ENCODE measurements at regions not wholly inside any gene's neighbourhood (a gene's known extent, or its start where the extent isn't known, plus 50 kb on each side); places are given as distances from the start of the nearest gene placed in this dataset.

DNA sequence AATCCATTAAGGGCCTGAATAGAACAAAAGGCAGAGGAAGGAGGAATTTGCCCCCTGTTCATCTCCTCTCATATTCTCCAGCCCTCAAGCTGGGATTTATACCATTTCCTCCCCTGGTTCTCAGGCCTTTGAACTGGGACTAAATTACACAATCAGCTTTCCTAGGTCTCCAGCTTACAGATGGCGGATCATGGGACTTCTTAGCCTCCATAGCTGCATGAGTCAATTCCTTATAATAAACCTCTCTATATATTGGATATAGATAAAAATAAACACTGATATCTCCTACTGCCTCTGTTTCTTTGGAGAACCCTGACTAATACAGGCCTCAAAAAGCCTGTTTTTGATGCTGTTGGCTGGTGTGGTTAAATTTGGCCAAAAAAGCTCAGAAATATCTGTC lies 84.5 kb upstream of the TMEM108 start:
- WGBS, 2 donors, result 92 to 100% methylated on average over 1 of the region's 1 CpG
- Histone ChIP-seq H3K9me3 (no peaks in the 10 kb centered on the region), H3K4me1 (no peaks in the 10 kb centered on the region), H3K36me3 (no peaks in the 10 kb centered on the region), H3K27me3 (no peaks in the 10 kb centered on the region), H3K27ac (no peak overlapping the region), H3K4me3 (no peak overlapping the region)
- DNase-seq, result no peak
- TF ChIP-seq EP300 (IDR thresholded peaks at IDR 0.05) (no peak), POLR2AphosphoS5 (IDR thresholded peaks at IDR 0.05) (no peak), POLR2A (IDR thresholded peaks at IDR 0.05) (no peak)
- TF ChIP-seq, protein P1, sequence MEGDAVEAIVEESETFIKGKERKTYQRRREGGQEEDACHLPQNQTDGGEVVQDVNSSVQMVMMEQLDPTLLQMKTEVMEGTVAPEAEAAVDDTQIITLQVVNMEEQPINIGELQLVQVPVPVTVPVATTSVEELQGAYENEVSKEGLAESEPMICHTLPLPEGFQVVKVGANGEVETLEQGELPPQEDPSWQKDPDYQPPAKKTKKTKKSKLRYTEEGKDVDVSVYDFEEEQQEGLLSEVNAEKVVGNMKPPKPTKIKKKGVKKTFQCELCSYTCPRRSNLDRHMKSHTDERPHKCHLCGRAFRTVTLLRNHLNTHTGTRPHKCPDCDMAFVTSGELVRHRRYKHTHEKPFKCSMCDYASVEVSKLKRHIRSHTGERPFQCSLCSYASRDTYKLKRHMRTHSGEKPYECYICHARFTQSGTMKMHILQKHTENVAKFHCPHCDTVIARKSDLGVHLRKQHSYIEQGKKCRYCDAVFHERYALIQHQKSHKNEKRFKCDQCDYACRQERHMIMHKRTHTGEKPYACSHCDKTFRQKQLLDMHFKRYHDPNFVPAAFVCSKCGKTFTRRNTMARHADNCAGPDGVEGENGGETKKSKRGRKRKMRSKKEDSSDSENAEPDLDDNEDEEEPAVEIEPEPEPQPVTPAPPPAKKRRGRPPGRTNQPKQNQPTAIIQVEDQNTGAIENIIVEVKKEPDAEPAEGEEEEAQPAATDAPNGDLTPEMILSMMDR (IDR thresholded peaks at IDR 0.05), result no peak
- no peak for ATAC-seq (ENCODE audit: low FRiP score in 2 of 2)

DNA sequence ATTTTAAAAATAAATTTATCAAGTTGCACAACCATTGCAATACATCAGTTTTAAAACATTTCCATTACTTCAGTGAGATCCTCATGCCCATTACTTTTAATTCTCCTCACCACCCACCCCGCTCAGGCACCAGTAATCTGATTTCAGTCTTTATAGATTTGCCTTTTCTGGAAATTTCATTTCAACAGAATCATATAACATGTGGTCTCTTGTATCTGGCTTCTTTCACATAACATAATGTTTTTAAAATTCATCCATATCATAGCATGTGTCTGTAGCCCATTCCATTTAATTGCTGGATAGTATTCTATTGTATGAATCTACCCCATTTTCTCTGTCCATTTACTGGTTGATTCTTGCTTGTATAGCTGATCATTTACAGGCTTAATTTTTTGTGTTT lies 110.3 kb upstream of the TMEM108 start:
- Histone ChIP-seq H3K4me1 (no peaks in the 10 kb centered on the region), H3K9me3 (no peaks in the 10 kb centered on the region), H3K27me3 (no peaks in the 10 kb centered on the region), H3K4me3 (no peak overlapping the region), H3K36me3 (no peaks in the 10 kb centered on the region), H3K27ac (no peak overlapping the region)
- no peak for DNase-seq
- no peak for ATAC-seq (ENCODE audit: low FRiP score in 2 of 2)
- 85 to 94% methylated on average over 1 of the region's 1 CpG for WGBS, 2 donors
- TF ChIP-seq, protein P1 (IDR thresholded peaks at IDR 0.05), result no peak
- TF ChIP-seq POLR2AphosphoS5 (IDR thresholded peaks at IDR 0.05), result no peak
- no peak for TF ChIP-seq EP300 (IDR thresholded peaks at IDR 0.05)
- no peak for TF ChIP-seq POLR2A (IDR thresholded peaks at IDR 0.05)

DNA sequence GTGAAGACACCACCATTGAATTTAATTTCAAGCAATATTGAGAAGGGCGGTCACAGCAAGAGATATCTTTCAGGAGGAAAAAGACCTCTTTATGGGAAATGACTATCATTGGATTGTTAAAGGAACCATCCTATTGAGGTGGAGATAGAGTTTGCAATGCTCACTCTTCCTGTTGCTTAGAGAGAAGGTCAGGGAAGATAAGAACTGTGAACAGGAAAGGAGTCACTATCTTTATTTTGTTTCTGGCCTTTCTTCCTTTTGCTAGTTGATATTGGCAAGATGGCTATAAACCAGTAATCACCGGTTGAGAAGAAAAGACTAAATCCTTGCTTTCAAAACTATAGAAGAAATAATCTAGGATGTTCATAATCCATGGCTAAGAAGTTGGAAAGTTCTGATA lies 112.1 kb upstream of the TMEM108 start:
- DNase-seq (no peak), ATAC-seq (ENCODE audit: low FRiP score in 2 of 2) (no peak)
- Histone ChIP-seq H3K36me3 (no peaks in the 10 kb centered on the region), H3K9me3 (no peaks in the 10 kb centered on the region), H3K4me3 (no peak overlapping the region), H3K27ac (no peak overlapping the region), H3K27me3 (no peaks in the 10 kb centered on the region), H3K4me1 (no peaks in the 10 kb centered on the region)
- WGBS, 2 donors, result 59 to 61% methylated on average over 2 of the region's 2 CpGs
- no peak for TF ChIP-seq EP300 (IDR thresholded peaks at IDR 0.05)
- TF ChIP-seq, protein P1 (IDR thresholded peaks at IDR 0.05), result no peak
- no peak for TF ChIP-seq POLR2A (IDR thresholded peaks at IDR 0.05)
- TF ChIP-seq POLR2AphosphoS5 (IDR thresholded peaks at IDR 0.05), result no peak

DNA sequence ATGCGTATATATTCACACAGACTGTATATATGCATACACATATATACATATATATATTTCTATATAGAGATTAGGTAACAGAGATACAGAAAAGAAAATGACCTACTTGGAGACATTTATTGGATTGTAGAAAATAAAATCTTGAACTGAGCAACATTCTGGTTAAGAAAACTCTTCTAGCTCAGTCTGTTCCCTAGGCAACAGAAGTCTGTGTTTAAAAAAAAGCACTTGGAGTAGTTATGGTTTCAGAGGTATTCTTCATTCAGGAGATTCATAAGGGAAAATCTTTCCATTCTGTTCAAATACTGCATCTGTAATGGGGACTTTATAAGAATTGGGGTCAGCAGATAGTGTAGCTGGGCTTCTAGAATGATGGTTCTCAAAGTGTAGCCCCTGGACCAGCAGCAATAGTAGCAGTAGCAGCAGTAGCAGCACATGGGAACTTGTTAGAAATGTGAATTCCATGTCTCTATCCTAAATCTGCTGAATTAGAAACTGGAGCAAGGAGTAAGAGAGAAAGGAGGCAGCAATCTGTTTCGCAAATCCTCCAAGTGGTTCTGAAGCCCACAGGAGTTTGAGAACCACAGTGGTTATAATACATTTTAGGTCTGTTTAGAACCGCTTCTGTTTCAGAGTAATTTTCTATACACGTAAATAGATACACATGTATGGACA lies 112.8 kb upstream of the TMEM108 start:
- WGBS, 2 donors, result 92 to 96% methylated on average over 4 of the region's 4 CpGs
- Histone ChIP-seq H3K36me3 (no peaks in the 10 kb centered on the region), H3K4me1 (no peaks in the 10 kb centered on the region), H3K9me3 (no peaks in the 10 kb centered on the region), H3K27ac (no peak overlapping the region), H3K4me3 (no peak overlapping the region), H3K27me3 (no peaks in the 10 kb centered on the region)
- DNase-seq (no peak), ATAC-seq (ENCODE audit: low FRiP score in 2 of 2) (no peak)
- TF ChIP-seq, protein P1 (IDR thresholded peaks at IDR 0.05), result no peak
- TF ChIP-seq EP300 (IDR thresholded peaks at IDR 0.05) (no peak), POLR2A (IDR thresholded peaks at IDR 0.05) (no peak), POLR2AphosphoS5 (IDR thresholded peaks at IDR 0.05) (no peak)

DNA sequence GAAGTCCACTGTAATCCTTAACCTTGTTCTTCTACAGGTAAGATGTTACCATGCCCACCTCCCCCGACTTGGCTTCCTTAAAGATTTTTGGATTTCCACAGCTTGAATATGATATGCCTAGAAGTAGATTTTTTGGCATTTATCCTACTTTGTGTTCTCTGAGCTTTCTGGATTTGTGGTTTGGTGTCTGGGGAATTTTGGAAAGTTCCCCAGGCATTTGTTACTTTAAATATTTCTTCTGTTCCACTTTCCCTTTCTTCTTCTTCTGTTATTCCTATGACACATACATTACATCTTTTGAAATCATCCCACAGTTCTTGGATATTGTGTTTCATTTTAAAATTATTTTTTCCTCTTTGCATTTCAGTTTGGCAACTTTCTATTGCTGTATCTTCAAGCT lies 122.1 kb upstream of the TMEM108 start:
- no peak overlapping the region for H3K4me3 ChIP-seq
- H3K27ac ChIP-seq, result no peak overlapping the region
- H3K36me3 ChIP-seq, result no peaks in the 10 kb centered on the region
- H3K4me1 ChIP-seq, result no peaks in the 10 kb centered on the region
- TF ChIP-seq EP300 (IDR thresholded peaks at IDR 0.05) (no peak), POLR2AphosphoS5 (IDR thresholded peaks at IDR 0.05) (no peak), POLR2A (IDR thresholded peaks at IDR 0.05) (no peak)
- TF ChIP-seq, protein P1 (IDR thresholded peaks at IDR 0.05), result no peak
- ATAC-seq (ENCODE audit: low FRiP score in 2 of 2) (no peak), DNase-seq (no peak)
- no peaks in the 10 kb centered on the region for H3K9me3 ChIP-seq
- H3K27me3 ChIP-seq, result no peaks in the 10 kb centered on the region
- 83 to 95% methylated on average over 1 of the region's 1 CpG for WGBS, 2 donors
